H1 (cell line): ENCODE measurements at regions not wholly inside any gene's neighbourhood (a gene's known extent, or its start where the extent isn't known, plus 50 kb on each side); places are given as distances from the start of the nearest gene placed in this dataset.

Experiments
- CTCF ChIA-PET: fragments of 300-600 bp; sonication (Branson Sonifier 250); formaldehyde crosslinking; loops from one replicate; lab custom pipeline; 2021; ENCODE audit not compliant: partially characterized antibody; lab: Charles Lee
- POLR2A ChIA-PET: fragments of 300-600 bp; sonication (Branson Sonifier 250); formaldehyde crosslinking; loops from one replicate; lab custom pipeline; 2021; ENCODE audit warnings: inconsistent platforms; ENCODE audit not compliant: partially characterized antibody; lab: Charles Lee
- DNase-seq, 2 experiments: peaks; one replicate each; pipeline versions ENCODE4 v3.0.0 to v3.0.0-alpha.2; 2010 to 2022; ENCODE audit warnings: low spot score in 2 of 2, low read depth in 1 of 2, mixed read lengths in 1 of 2
- FAIRE-seq: peaks from 2 replicates; lab custom pipeline; 2011; peaks lifted over from hg19 to GRCh38; lab: Jason Lieb, UNC
- H2AFZ ChIP-seq: 2 replicates; pipeline ENCODE4 v1.8.1; 2012; ENCODE audit warnings: low read length, inconsistent platforms
- H2AK5ac ChIP-seq: 2 replicates; pipeline ENCODE4 v1.6.1; 2013; ENCODE audit warnings: low read depth, low read length
- H2BK120ac ChIP-seq: replicated peaks from 2 replicates; pipeline ENCODE3; 2013; ENCODE audit warnings: low read depth, low read length, inconsistent platforms
- H2BK12ac ChIP-seq: 2 replicates; pipeline ENCODE4 v1.6.1; 2013; ENCODE audit warnings: low read depth, low read length
- H2BK15ac ChIP-seq: 2 replicates; pipeline ENCODE4 v1.6.1; 2013; ENCODE audit warnings: low read length
- H2BK20ac ChIP-seq: 2 replicates; pipeline ENCODE4 v1.6.1; 2013; ENCODE audit warnings: low read length
- H2BK5ac ChIP-seq: 2 replicates; pipeline ENCODE4 v1.6.1; 2013; ENCODE audit warnings: low read depth, low read length
- H3K14ac ChIP-seq: 2 replicates; pipeline ENCODE4 v1.6.1; 2013; ENCODE audit warnings: inconsistent platforms; ENCODE audit not compliant: insufficient read length
- H3K18ac ChIP-seq: 2 replicates; pipeline ENCODE4 v1.6.1; 2013; ENCODE audit warnings: low read length; ENCODE audit errors: extremely low read depth
- H3K23ac ChIP-seq: 2 replicates; pipeline ENCODE4 v1.6.1; 2013; ENCODE audit warnings: inconsistent platforms; ENCODE audit not compliant: insufficient read length
- H3K23me2 ChIP-seq: 2 replicates; pipeline ENCODE4 v1.6.1; 2013; ENCODE audit warnings: low read depth, low read length
- H3K27ac ChIP-seq: 2 replicates; pipeline ENCODE4 v1.6.1; 2011; ENCODE audit warnings: low read depth, low read length, inconsistent platforms
- H3K27me3 ChIP-seq, 4 experiments: replicated peaks in 1 of 4; 1 replicate in 1 of 4; 2 replicates in 3 of 4; pipeline versions ENCODE4 v1.6.1 to v1.8.1; 2011 to 2013; ENCODE audit warnings: low read length in 3 of 4, mild to moderate bottlenecking in 3 of 4, inconsistent platforms in 2 of 4, mixed read lengths in 2 of 4, moderate library complexity in 1 of 4; ENCODE audit not compliant: control insufficient read depth in 3 of 4, insufficient read depth in 3 of 4; ENCODE audit errors: extremely low read depth in 1 of 4
- H3K36me3 ChIP-seq, 4 experiments: 2 replicates each; pipeline versions ENCODE4 v1.6.1 to v1.8.1; 2011 to 2013; ENCODE audit warnings: mild to moderate bottlenecking in 4 of 4, low read length in 3 of 4, moderate library complexity in 2 of 4, control low read depth in 1 of 4, inconsistent platforms in 1 of 4; ENCODE audit not compliant: insufficient read depth in 4 of 4, control insufficient read depth in 2 of 4
- H3K4ac ChIP-seq: replicated peaks from 2 replicates; pipeline ENCODE3; 2013; ENCODE audit warnings: low read length, low read depth, mixed read lengths, inconsistent platforms; ENCODE audit not compliant: insufficient read length
- H3K4me1 ChIP-seq, 4 experiments: replicated peaks in 1 of 4; 1 replicate in 1 of 4; 2 replicates in 3 of 4; pipeline versions ENCODE4 v1.6.1 to v1.8.1; 2011 to 2013; ENCODE audit warnings: low read length in 3 of 4, inconsistent platforms in 2 of 4, mixed read lengths in 1 of 4; ENCODE audit not compliant: insufficient read depth in 4 of 4, control insufficient read depth in 3 of 4
- H3K4me2 ChIP-seq, 2 experiments: 2 replicates each; pipeline versions ENCODE4 v1.6.1 to v1.8.1; 2011 to 2013; ENCODE audit warnings: low read depth in 2 of 2, low read length in 2 of 2, control low read depth in 1 of 2, inconsistent platforms in 1 of 2, mild to moderate bottlenecking in 1 of 2; ENCODE audit not compliant: insufficient read depth in 1 of 2
- H3K4me3 ChIP-seq, 4 experiments: fragments of 200-600, 300-600 bp in 1 of 4; sonication (generic), shearing (Covaris generic), sonication (Bioruptor Twin) in 1 of 4; 2 replicates each; pipeline versions ENCODE4 v1.5.1 to v1.8.1; 2011 to 2016; ENCODE audit warnings: low read length in 4 of 4, low read depth in 3 of 4, control low read depth in 2 of 4, inconsistent platforms in 2 of 4, mild to moderate bottlenecking in 2 of 4, mixed read lengths in 1 of 4, moderate library complexity in 1 of 4; ENCODE audit not compliant: insufficient read depth in 2 of 4; ENCODE audit errors: extremely low read depth in 1 of 4
- H3K56ac ChIP-seq: replicated peaks from 2 replicates; pipeline ENCODE3; 2013; ENCODE audit warnings: low read depth, mild to moderate bottlenecking, mixed read lengths, low read length, inconsistent platforms; ENCODE audit not compliant: insufficient read length
- H3K79me1 ChIP-seq: 2 replicates; pipeline ENCODE4 v1.6.1; 2013; ENCODE audit warnings: low read depth, low read length, control low read depth
- H3K79me2 ChIP-seq, 2 experiments: 2 replicates each; pipeline versions ENCODE4 v1.6.1 to v1.8.1; 2012 to 2013; ENCODE audit warnings: low read length in 2 of 2, mild to moderate bottlenecking in 2 of 2, inconsistent platforms in 1 of 2; ENCODE audit not compliant: insufficient read depth in 2 of 2, control insufficient read depth in 1 of 2
- H3K9ac ChIP-seq, 4 experiments: replicated peaks in 1 of 4; 1 replicate in 1 of 4; 2 replicates in 3 of 4; pipeline versions ENCODE4 v1.6.1 to v1.8.1; 2011 to 2013; ENCODE audit warnings: low read depth in 3 of 4, low read length in 3 of 4, control low read depth in 2 of 4, mild to moderate bottlenecking in 2 of 4, moderate library complexity in 2 of 4, inconsistent platforms in 1 of 4; ENCODE audit errors: extremely low read depth in 1 of 4
- H3K9me3 ChIP-seq, 2 experiments: 2 replicates each; pipeline versions ENCODE4 v1.6.1 to v1.8.1; 2012 to 2013; ENCODE audit warnings: mild to moderate bottlenecking in 2 of 2, moderate library complexity in 2 of 2, control low read depth in 1 of 2, inconsistent platforms in 1 of 2, low read depth in 1 of 2, low read length in 1 of 2, mixed read lengths in 1 of 2; ENCODE audit not compliant: insufficient read depth in 2 of 2
- H4K20me1 ChIP-seq, 2 experiments: replicated peaks in 1 of 2; 2 replicates each; pipeline versions ENCODE3 to v1.8.1; 2011 to 2013; ENCODE audit warnings: inconsistent platforms in 2 of 2, low read length in 2 of 2, mild to moderate bottlenecking in 1 of 2; ENCODE audit not compliant: insufficient read depth in 2 of 2, control insufficient read depth in 1 of 2
- H4K5ac ChIP-seq: 2 replicates; pipeline ENCODE4 v1.6.1; 2013; ENCODE audit warnings: low read length, low read depth, mixed read lengths, inconsistent platforms; ENCODE audit not compliant: insufficient read length
- H4K8ac ChIP-seq: 2 replicates; pipeline ENCODE4 v1.8.0; 2013; ENCODE audit warnings: mild to moderate bottlenecking, moderate library complexity, low read length, inconsistent platforms; ENCODE audit not compliant: insufficient read depth; ENCODE audit errors: extremely low read depth
- H4K91ac ChIP-seq: replicated peaks from 2 replicates; pipeline ENCODE3; 2013; ENCODE audit warnings: low read length, mixed read lengths, inconsistent platforms; ENCODE audit not compliant: insufficient read length
- CHD2 ChIP-seq: IDR thresholded peaks from 2 replicates; pipeline ENCODE4 v1.6.1; 2012; ENCODE audit warnings: low read length, improper control_type of control experiment
- E2F6 ChIP-seq: IDR thresholded peaks from 2 replicates; pipeline ENCODE4 v1.6.1; 2012; ENCODE audit warnings: inconsistent platforms
- EP300 ChIP-seq, 2 experiments: IDR thresholded peaks; 1 replicate in 1 of 2; 2 replicates in 1 of 2; pipeline ENCODE4 v1.6.1; 2011 to 2012; ENCODE audit warnings: low read depth in 2 of 2, low read length in 2 of 2, mild to moderate bottlenecking in 2 of 2, borderline replicate concordance in 1 of 2, inconsistent platforms in 1 of 2, moderate library complexity in 1 of 2
- GABPA ChIP-seq: IDR thresholded peaks from 2 replicates; pipeline ENCODE4 v1.6.1; 2011; ENCODE audit warnings: mild to moderate bottlenecking, low read length, moderate library complexity, borderline replicate concordance; ENCODE audit not compliant: insufficient read depth
- MAX ChIP-seq: IDR thresholded peaks from 2 replicates; pipeline ENCODE4 v1.6.1; 2012; ENCODE audit warnings: inconsistent platforms
- NANOG ChIP-seq: IDR thresholded peaks from 2 replicates; pipeline ENCODE4 v1.6.1; 2011; ENCODE audit warnings: low read length, low read depth, mild to moderate bottlenecking, inconsistent platforms; ENCODE audit not compliant: insufficient read depth, poor library complexity, severe bottlenecking
- RNF2 ChIP-seq: fragments of 200-900, 300-1000 bp; sonication (generic); IDR thresholded peaks from 2 replicates; pipeline ENCODE4 v1.7.1; 2016; ENCODE audit warnings: borderline replicate concordance, low read depth, mild to moderate bottlenecking, antibody characterized with exemption, low read length; ENCODE audit not compliant: poor library complexity, severe bottlenecking; ENCODE audit errors: missing control alignments
- RXRA ChIP-seq: IDR thresholded peaks from 2 replicates; pipeline ENCODE4 v1.6.1; 2011; ENCODE audit warnings: low read depth, mild to moderate bottlenecking, low read length, moderate library complexity; ENCODE audit not compliant: insufficient read depth
- SAP30 ChIP-seq: fragments of 300-600 bp; sonication (generic); IDR thresholded peaks from 2 replicates; pipeline ENCODE4 v1.7.1; 2012; ENCODE audit warnings: low read length, moderate library complexity, mild to moderate bottlenecking, inconsistent platforms; ENCODE audit not compliant: insufficient read depth, insufficient replicate concordance
- SIRT6 ChIP-seq: IDR thresholded peaks from one replicate; pipeline ENCODE4 v1.7.1; 2012; ENCODE audit warnings: low read length, inconsistent platforms
- SP4 ChIP-seq: IDR thresholded peaks from 2 replicates; pipeline ENCODE4 v1.6.1; 2012; ENCODE audit warnings: low read length, inconsistent platforms
- TAF1 ChIP-seq: IDR thresholded peaks from 2 replicates; pipeline ENCODE4 v1.6.1; 2011; ENCODE audit warnings: mild to moderate bottlenecking, low read depth, low read length
- TAF7 ChIP-seq: optimal IDR thresholded peaks from 2 replicates; pipeline ENCODE3; 2011; ENCODE audit warnings: low read depth, mild to moderate bottlenecking, inconsistent platforms, low read length, moderate library complexity, borderline replicate concordance
- WGBS, 2 experiments: shearing (Covaris generic) in 1 of 2; methylation state at CpG; one replicate each; pipeline versions ENCODE4 v1.1.6 to v1.1.7; 2013 to 2015; ENCODE audit warnings: low lambda C conversion rate in 2 of 2, mixed read lengths in 2 of 2, inconsistent platforms in 1 of 2, low coverage in 1 of 2, missing lambda C conversion rate in 1 of 2; ENCODE audit not compliant: insufficient replicate concordance in 2 of 2, insufficient coverage in 1 of 2, insufficient read length in 1 of 2; ENCODE audit errors: extremely low coverage in 1 of 2, missing lambda C conversion rate in 1 of 2; 5-methylcytosine and 5-hydroxymethylcytosine counted together

- Histone ChIP-seq H2BK120ac (no peak overlapping the region), H3K79me2 (no peaks in the 10 kb centered on the region), H4K20me1 (no peaks in the 10 kb centered on the region)
- no peak for TF ChIP-seq GABPA
- no peak for TF ChIP-seq NANOG
- no peak for TF ChIP-seq SAP30
- TF ChIP-seq MAX, result no peak
- no peak for TF ChIP-seq TAF1
- no peak for TF ChIP-seq SIRT6
- no peak for TF ChIP-seq RNF2
- no peak for TF ChIP-seq SP4
- TF ChIP-seq EP300 (IDR thresholded peaks at IDR 0.05; ENCODE audit: borderline replicate concordance in 1 of 2, low read depth in 2 of 2, low read length in 2 of 2), result no peak
- no peak for TF ChIP-seq CHD2
- TF ChIP-seq E2F6, result no peak
- TF ChIP-seq TAF7, result no peak
- TF ChIP-seq RXRA, result no peak
Observed at GRCh38 chr7:18133921-18134320, 106.3 kb upstream of the PRPS1L1 start.

More at GRCh38 chr7:18133921-18134320, 106.3 kb upstream of the PRPS1L1 start:
- Histone ChIP-seq H3K4me3 (no peak overlapping the region), H4K5ac (no peak overlapping the region), H3K9ac (no peak overlapping the region), H2AFZ (no peak overlapping the region), H3K23ac (no peak overlapping the region), H3K27me3 (no peaks in the 10 kb centered on the region), H3K36me3 (no peaks in the 10 kb centered on the region), H3K4me1 (no peaks in the 10 kb centered on the region), H2BK15ac (no peak overlapping the region), H3K9me3 (no peaks in the 10 kb centered on the region), H3K18ac (no peak overlapping the region), H3K23me2 (no peaks in the 10 kb centered on the region; the same call in 1 of the 2 replicates), H3K4ac (no peak overlapping the region), H3K14ac (no peak overlapping the region), H4K91ac (no peak overlapping the region), H2AK5ac (no peak overlapping the region), H3K56ac (no peak overlapping the region), H2BK12ac (no peak overlapping the region), H3K79me1 (no peaks in the 10 kb centered on the region), H2BK20ac (no peak overlapping the region), H4K8ac (no peak overlapping the region), H3K4me2 (no peak overlapping the region), H3K27ac (no peak overlapping the region), H2BK5ac (no peak overlapping the region)
- 96% methylated on average over 3 of the region's 3 CpGs; no CpG with 5 or more reads in 1 of the 2 experiments for whole genome bisulfite sequencing, 2 experiments
- POLR2A ChIA-PET, result no interaction called here
- FAIRE-seq (no peak), DNase-seq (no peak)
- CTCF ChIA-PET, result interaction anchor here (1.7 kb wide), 1 partner anchor 13 kb away, joined by 5 read pairs; no protein-coding TSS in a partner anchor
